ENCODE measurements at regions not wholly inside any gene's neighbourhood (a gene's known extent, or its start where the extent isn't known, plus 50 kb on each side); places are given as distances from the start of the nearest gene placed in this dataset.

- TF ChIP-seq EZH2phosphoT487 (IDR thresholded peaks at IDR 0.05; ENCODE audit: borderline replicate concordance, low read length) = no peak
- TF ChIP-seq, protein P1, sequence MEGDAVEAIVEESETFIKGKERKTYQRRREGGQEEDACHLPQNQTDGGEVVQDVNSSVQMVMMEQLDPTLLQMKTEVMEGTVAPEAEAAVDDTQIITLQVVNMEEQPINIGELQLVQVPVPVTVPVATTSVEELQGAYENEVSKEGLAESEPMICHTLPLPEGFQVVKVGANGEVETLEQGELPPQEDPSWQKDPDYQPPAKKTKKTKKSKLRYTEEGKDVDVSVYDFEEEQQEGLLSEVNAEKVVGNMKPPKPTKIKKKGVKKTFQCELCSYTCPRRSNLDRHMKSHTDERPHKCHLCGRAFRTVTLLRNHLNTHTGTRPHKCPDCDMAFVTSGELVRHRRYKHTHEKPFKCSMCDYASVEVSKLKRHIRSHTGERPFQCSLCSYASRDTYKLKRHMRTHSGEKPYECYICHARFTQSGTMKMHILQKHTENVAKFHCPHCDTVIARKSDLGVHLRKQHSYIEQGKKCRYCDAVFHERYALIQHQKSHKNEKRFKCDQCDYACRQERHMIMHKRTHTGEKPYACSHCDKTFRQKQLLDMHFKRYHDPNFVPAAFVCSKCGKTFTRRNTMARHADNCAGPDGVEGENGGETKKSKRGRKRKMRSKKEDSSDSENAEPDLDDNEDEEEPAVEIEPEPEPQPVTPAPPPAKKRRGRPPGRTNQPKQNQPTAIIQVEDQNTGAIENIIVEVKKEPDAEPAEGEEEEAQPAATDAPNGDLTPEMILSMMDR (IDR thresholded peaks at IDR 0.05; ENCODE audit: low read depth, low read length, poor library complexity, severe bottlenecking) = no peak
These were observed 186.9 kb downstream of the OPA1 start for GRCh38 chr3:193779933-193780332.
